Panc1 (cell line): ENCODE measurements at regions not wholly inside any gene's neighbourhood (a gene's known extent, or its start where the extent isn't known, plus 50 kb on each side); places are given as distances from the start of the nearest gene placed in this dataset.

Experiments used
- ATAC-seq: fragments of 200-7000 bp; cut with Tn5 transposase; 2 replicates; pipeline ENCODE4 v1.9.1; 2020; ENCODE audit warnings: mild to moderate bottlenecking, moderate library complexity
- BruUV-seq: library from RNA; stranded (reverse); fragments of 400-500 nt; replicated peaks from 2 replicates; lab custom pipeline; 2021; lab: Mats Ljungman, UMichigan
- CTCF ChIA-PET: fragments of 300-600 bp; sonication (Branson Sonifier 250); formaldehyde crosslinking; loops from one replicate; lab custom pipeline; 2022; ENCODE audit warnings: antibody characterized with exemption; lab: Charles Lee
- POLR2A ChIA-PET: fragments of 300-600 bp; sonication (Branson Sonifier 250); formaldehyde crosslinking; loops from one replicate; lab custom pipeline; 2022; ENCODE audit warnings: antibody characterized with exemption; lab: Charles Lee
- DNase-seq: peaks from one replicate; pipeline ENCODE4 v3.0.0-alpha.2; 2010; ENCODE audit warnings: low read depth, low spot score
- H3K27ac ChIP-seq: 2 replicates; pipeline ENCODE4 v1.5.1; 2011; ENCODE audit warnings: mild to moderate bottlenecking, low read length, inconsistent platforms
- H3K27me3 ChIP-seq: fragments of 200-500 bp; sonication (Bioruptor generic); 2 replicates; pipeline ENCODE4 v1.6.0; 2014; ENCODE audit warnings: low read length, inconsistent platforms; ENCODE audit not compliant: control insufficient read depth, insufficient read depth
- H3K36me3 ChIP-seq: fragments of 200-500 bp; sonication (Bioruptor generic); 2 replicates; pipeline ENCODE4 v1.5.1; 2014; ENCODE audit warnings: inconsistent platforms, mild to moderate bottlenecking, low read length, moderate library complexity; ENCODE audit not compliant: control insufficient read depth, insufficient read depth
- H3K4me1 ChIP-seq: 2 replicates; pipeline ENCODE4 v1.5.1; 2011; ENCODE audit warnings: inconsistent platforms, mild to moderate bottlenecking, low read length, moderate library complexity; ENCODE audit not compliant: control insufficient read depth, insufficient read depth
- H3K4me3 ChIP-seq, 2 experiments: 2 replicates each; pipeline ENCODE4 v1.5.1; 2011 to 2012; ENCODE audit warnings: low read depth in 2 of 2, low read length in 2 of 2, mild to moderate bottlenecking in 2 of 2, inconsistent platforms in 1 of 2, moderate library complexity in 1 of 2
- H3K9me3 ChIP-seq: fragments of 200-500 bp; sonication (Bioruptor generic); 2 replicates; pipeline ENCODE4 v1.5.1; 2014; ENCODE audit warnings: low read depth, mild to moderate bottlenecking, inconsistent platforms, low read length, moderate library complexity; ENCODE audit not compliant: control insufficient read depth, insufficient read depth
- CTCF ChIP-seq: fragments of 450-650 bp; IDR thresholded peaks from 2 replicates; pipeline ENCODE4 v1.5.1; 2017; ENCODE audit warnings: mild to moderate bottlenecking
- POLR2AphosphoS5 ChIP-seq: IDR thresholded peaks from 2 replicates; pipeline ENCODE4 v1.6.1; 2012; ENCODE audit warnings: mild to moderate bottlenecking, low read depth, low read length, moderate library complexity
- REST ChIP-seq, 2 experiments: IDR thresholded peaks; 2 replicates each; pipeline ENCODE4 v1.6.1; 2011 to 2012; ENCODE audit warnings: low read depth in 2 of 2, control low read depth in 1 of 2, low read length in 1 of 2, mild to moderate bottlenecking in 1 of 2, moderate library complexity in 1 of 2; ENCODE audit not compliant: insufficient read depth in 1 of 2
- SIN3A ChIP-seq: IDR thresholded peaks from 2 replicates; pipeline ENCODE4 v1.6.1; 2012; ENCODE audit warnings: low read depth, mild to moderate bottlenecking, low read length, moderate library complexity, borderline replicate concordance; ENCODE audit not compliant: insufficient read depth
- TCF7L2 ChIP-seq: IDR thresholded peaks from 2 replicates; pipeline ENCODE4 v1.6.1; 2011; ENCODE audit warnings: mild to moderate bottlenecking, low read depth, low read length, inconsistent platforms
- in situ Hi-C: cut with HindIII; loops from 2 replicates; pipeline ENCODE4 v1.10.0; 2016; ENCODE audit warnings: low sequenced_read_pairs, low pct_unique_long_range_greater_than_20kb
- intact Hi-C: fragments of 100-400 bp; cut with micrococcal nuclease; formaldehyde crosslinking; loops from one replicate; pipeline ENCODE4 v1.10.0; 2022; ENCODE audit not compliant: unreplicated experiment

GRCh38 chr5:117144086-117144485, 569.5 kb upstream of the SEMA6A start:
- no peak for TF ChIP-seq REST (IDR thresholded peaks at IDR 0.05; ENCODE audit: insufficient read depth in 1 of 2, low read depth in 2 of 2, low read length in 1 of 2)
- no peak for TF ChIP-seq TCF7L2
- TF ChIP-seq SIN3A = no peak
- no peak for TF ChIP-seq POLR2AphosphoS5
- CTCF ChIA-PET = no interaction called here
- no peaks in the 10 kb centered on the region for H3K4me1 ChIP-seq
- no TSS peak for BruUV-seq
- no peaks in the 10 kb centered on the region for H3K9me3 ChIP-seq
- H3K4me3 ChIP-seq = no peak overlapping the region
- no peak overlapping the region for H3K27ac ChIP-seq
- DNase-seq (no peak), ATAC-seq (no peak)
- POLR2A ChIA-PET = no interaction called here
- H3K27me3 ChIP-seq = no peaks in the 10 kb centered on the region
- H3K36me3 ChIP-seq = no peaks in the 10 kb centered on the region
- in situ Hi-C loops = no loop called here
- intact Hi-C loops = no loop called here

- no peaks in the 10 kb centered on the region for H3K27me3 ChIP-seq
- in situ Hi-C loops (no loop called here), intact Hi-C loops (no loop called here)
- no peak overlapping the region for H3K27ac ChIP-seq
- H3K9me3 ChIP-seq = no peaks in the 10 kb centered on the region
- H3K36me3 ChIP-seq = no peaks in the 10 kb centered on the region
- TF ChIP-seq TCF7L2 (no peak), REST (IDR thresholded peaks at IDR 0.05; ENCODE audit: insufficient read depth in 1 of 2, low read depth in 2 of 2, low read length in 1 of 2) (no peak), SIN3A (no peak), CTCF (no peak), POLR2AphosphoS5 (no peak)
- no peak for ATAC-seq
- BruUV-seq = no TSS peak
- CTCF ChIA-PET = no interaction called here
- POLR2A ChIA-PET = no interaction called here
- DNase-seq = no peak
- no peaks in the 10 kb centered on the region for H3K4me1 ChIP-seq
- H3K4me3 ChIP-seq = no peak overlapping the region
Observed at GRCh38 chr5:117143406-117143805, 568.8 kb upstream of the SEMA6A start.
